Activated CD4-positive, alpha-beta memory T cell treated with anti-CD3 and anti-CD28 coated beads for 36 hours (primary cell): ENCODE measurements at regions not wholly inside any gene's neighbourhood (a gene's known extent, or its start where the extent isn't known, plus 50 kb on each side); places are given as distances from the start of the nearest gene placed in this dataset.

Experiments used
- CTCF ChIA-PET: fragments of 350-600 bp; sonication (Branson Sonifier 250); formaldehyde crosslinking; loops from one replicate; lab custom pipeline; 2021; ENCODE audit warnings: antibody characterized with exemption, inconsistent platforms; lab: Charles Lee
- POLR2A ChIA-PET: fragments of 350-600 bp; sonication (Branson Sonifier 250); formaldehyde crosslinking; loops from one replicate; lab custom pipeline; 2021; ENCODE audit warnings: antibody characterized with exemption; lab: Charles Lee
- DNase-seq: peaks from one replicate; pipeline ENCODE4 v3.0.0-alpha.2; 2020
- H3K27ac Mint-ChIP-seq: one replicate; pipeline ENCODE4 v1.8.0; 2021; ENCODE audit warnings: mixed read lengths
- H3K27me3 Mint-ChIP-seq: one replicate; pipeline ENCODE4 v1.8.0; 2021; ENCODE audit warnings: mixed read lengths
- H3K36me3 Mint-ChIP-seq: one replicate; pipeline ENCODE4 v1.8.0; 2021; ENCODE audit warnings: mixed read lengths
- H3K4me1 Mint-ChIP-seq: one replicate; pipeline ENCODE4 v1.8.0; 2021; ENCODE audit warnings: low read depth, mixed read lengths
- H3K4me3 Mint-ChIP-seq: one replicate; pipeline ENCODE4 v1.8.0; 2021; ENCODE audit warnings: mild to moderate bottlenecking, mixed read lengths
- H3K9me3 Mint-ChIP-seq: one replicate; pipeline ENCODE4 v1.8.0; 2021; ENCODE audit warnings: mixed read lengths
- intact Hi-C: fragments of 100-400 bp; cut with micrococcal nuclease; formaldehyde crosslinking; loops from one replicate; pipeline ENCODE4 v1.15.1; 2023

DNA sequence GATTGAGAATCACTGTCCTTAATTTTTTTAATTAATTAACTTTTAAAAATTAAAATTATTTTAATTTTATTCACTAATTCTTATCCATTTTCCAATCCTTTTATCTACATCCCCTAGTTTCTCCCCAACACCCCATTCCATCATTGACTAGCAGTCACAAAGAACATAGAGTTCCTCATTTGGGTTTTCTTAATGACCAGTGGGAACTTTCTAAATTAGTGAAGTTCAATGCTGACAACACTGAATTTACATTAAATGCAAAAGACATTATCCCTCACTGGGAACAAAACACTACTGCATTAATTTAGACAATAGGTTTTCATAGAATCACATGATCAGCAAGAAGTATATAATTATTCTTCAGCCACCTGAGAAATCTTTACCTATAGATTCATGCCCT, 80.6 kb upstream of the GLS start:
- DNase-seq = no peak
- ChIA-PET CTCF (no interaction called here), POLR2A (no interaction called here)
- H3K4me1 Mint-ChIP-seq = peaks cover under 1% of the 10 kb centered on the region
- intact Hi-C loops = loop anchor here (5.0 kb wide), 1 partner anchor 713 kb away; no protein-coding TSS in a partner anchor
- no peaks in the 10 kb centered on the region for H3K36me3 Mint-ChIP-seq
- no peaks in the 10 kb centered on the region for H3K9me3 Mint-ChIP-seq
- no peaks in the 10 kb centered on the region for H3K27me3 Mint-ChIP-seq
- no peak overlapping the region for H3K4me3 Mint-ChIP-seq
- H3K27ac Mint-ChIP-seq = no peak overlapping the region

DNA sequence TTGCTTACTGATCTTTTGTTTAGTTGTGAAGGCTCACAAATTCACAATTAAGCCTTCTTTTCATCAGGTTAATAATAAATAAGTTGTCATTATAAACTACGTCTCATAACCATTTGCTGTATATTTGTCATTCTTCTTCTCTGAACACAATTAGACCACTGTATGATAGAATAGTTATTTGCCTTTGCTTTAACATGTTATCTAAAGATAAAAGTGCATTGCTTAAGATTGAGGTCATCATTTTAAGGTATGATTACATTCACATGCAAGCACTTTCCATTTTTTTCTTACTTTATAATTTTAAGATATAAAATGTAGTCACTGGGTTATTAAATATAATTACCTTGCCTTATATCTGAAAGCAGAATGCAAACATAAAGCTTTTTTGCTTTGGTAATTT, 80.1 kb upstream of the GLS start:
- no peaks in the 10 kb centered on the region for H3K9me3 Mint-ChIP-seq
- H3K36me3 Mint-ChIP-seq = no peaks in the 10 kb centered on the region
- no peak overlapping the region for H3K4me3 Mint-ChIP-seq
- no peak for DNase-seq
- no peaks in the 10 kb centered on the region for H3K27me3 Mint-ChIP-seq
- H3K27ac Mint-ChIP-seq = no peak overlapping the region
- intact Hi-C loops = loop anchor here (5.0 kb wide), 1 partner anchor 713 kb away; no protein-coding TSS in a partner anchor
- POLR2A ChIA-PET = no interaction called here
- CTCF ChIA-PET = interaction anchor here (0.7 to 1.8 kb wide), 3 partner anchors 50 to 268 kb away, joined by 4 to 6 read pairs (median 5); no protein-coding TSS in a partner anchor
- H3K4me1 Mint-ChIP-seq = no peaks in the 10 kb centered on the region

- no peaks in the 10 kb centered on the region for H3K36me3 Mint-ChIP-seq
- DNase-seq = no peak
- intact Hi-C loops = loop anchor here (5.0 kb wide), 1 partner anchor 715 kb away; no protein-coding TSS in a partner anchor
- no peak overlapping the region for H3K27ac Mint-ChIP-seq
- ChIA-PET CTCF (interaction anchor here (1.0 to 1.8 kb wide), 4 partner anchors 21 to 167 kb away, joined by 4 to 8 read pairs (median 6); no protein-coding TSS in a partner anchor), POLR2A (no interaction called here)
- no peaks in the 10 kb centered on the region for H3K27me3 Mint-ChIP-seq
- no peaks in the 10 kb centered on the region for H3K4me1 Mint-ChIP-seq
- no peaks in the 10 kb centered on the region for H3K9me3 Mint-ChIP-seq
- no peak overlapping the region for H3K4me3 Mint-ChIP-seq
Observed at GRCh38 chr2:190802129-190802528, 78.5 kb upstream of the GLS start.

DNA sequence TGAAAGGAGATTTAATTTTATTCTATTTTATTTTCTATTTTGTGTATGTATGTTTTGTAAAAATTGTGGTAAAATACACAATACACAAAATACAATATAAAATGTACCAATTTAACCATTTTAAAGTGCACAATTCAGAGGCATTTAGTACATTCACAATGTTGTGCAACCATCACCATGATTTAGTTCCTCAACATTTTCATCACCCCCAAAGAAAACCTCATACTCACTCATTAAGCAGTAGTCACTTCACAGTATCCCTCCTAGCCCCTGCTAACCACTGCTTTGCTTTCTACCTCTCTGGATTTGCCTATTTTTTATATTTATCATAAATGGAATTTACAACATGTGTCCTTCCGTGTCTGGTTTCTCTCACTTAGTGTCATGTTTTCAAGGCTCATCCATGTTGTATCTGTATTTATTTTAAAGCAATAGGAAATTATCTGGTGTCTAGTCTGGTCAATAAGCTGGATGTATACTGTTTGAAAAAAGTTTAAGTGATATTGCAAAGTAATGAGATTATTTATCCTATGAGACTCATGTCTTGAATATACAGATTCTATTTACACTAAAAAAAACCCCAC, 77.9 kb upstream of the GLS start:
- no peak for DNase-seq
- Mint-ChIP-seq H3K27ac (no peak overlapping the region), H3K27me3 (no peaks in the 10 kb centered on the region), H3K4me3 (no peak overlapping the region), H3K36me3 (no peaks in the 10 kb centered on the region), H3K9me3 (no peaks in the 10 kb centered on the region), H3K4me1 (peaks cover 4% of the 10 kb centered on the region)
- intact Hi-C loops = loop anchor here (5.0 kb wide), 1 partner anchor 715 kb away; no protein-coding TSS in a partner anchor
- POLR2A ChIA-PET = no interaction called here
- CTCF ChIA-PET = interaction anchor here (1.0 to 1.6 kb wide), 2 partner anchors 22 to 83 kb away, joined by 4 to 8 read pairs; no protein-coding TSS in a partner anchor

DNA sequence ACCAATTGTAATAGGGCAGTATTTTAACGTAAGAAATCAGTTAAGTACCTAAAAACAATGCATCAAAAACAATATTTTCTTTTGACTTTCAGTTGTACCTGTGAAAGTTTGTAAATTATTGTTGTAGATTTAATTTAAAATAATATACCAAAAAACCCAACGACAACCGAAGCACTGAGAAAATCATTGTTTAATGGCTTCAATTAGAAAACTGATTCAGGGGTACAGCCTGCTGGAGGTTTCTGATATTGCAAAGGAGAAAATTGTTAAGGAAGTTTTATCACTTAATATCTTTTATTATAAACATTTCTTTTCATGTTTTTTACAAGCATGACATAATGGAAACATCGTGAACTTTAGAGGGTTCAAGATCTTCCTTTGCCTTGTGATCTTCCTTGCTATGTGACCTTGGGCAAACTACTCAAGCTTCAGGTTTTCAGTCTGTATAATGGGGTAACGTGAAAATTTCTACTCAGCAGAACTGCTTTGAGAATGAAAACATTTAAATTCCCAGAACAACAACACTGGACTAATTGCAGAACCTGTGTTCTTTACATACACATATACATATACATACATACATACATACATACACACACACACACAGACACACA, 76.3 kb upstream of the GLS start:
- no peaks in the 10 kb centered on the region for H3K27me3 Mint-ChIP-seq
- intact Hi-C loops = loop anchor here (1.0 to 5.0 kb wide), 3 partner anchors 23 to 717 kb away; no protein-coding TSS in a partner anchor
- no peak overlapping the region for H3K27ac Mint-ChIP-seq
- peaks cover 9% of the 10 kb centered on the region for H3K4me1 Mint-ChIP-seq
- no peak overlapping the region for H3K4me3 Mint-ChIP-seq
- POLR2A ChIA-PET = interaction anchor here (0.6 kb wide), 1 partner anchor 21 kb away, joined by 4 read pairs; no protein-coding TSS in a partner anchor
- no peaks in the 10 kb centered on the region for H3K36me3 Mint-ChIP-seq
- CTCF ChIA-PET = interaction anchor here (0.7 to 6.8 kb wide), 7 partner anchors 13 to 424 kb away, joined by 3 to 50 read pairs (median 4); no protein-coding TSS in a partner anchor
- no peak for DNase-seq
- H3K9me3 Mint-ChIP-seq = no peaks in the 10 kb centered on the region

- POLR2A ChIA-PET = no interaction called here
- CTCF ChIA-PET = interaction anchor here (0.7 to 6.8 kb wide), 5 partner anchors 16 to 422 kb away, joined by 3 to 50 read pairs (median 4); no protein-coding TSS in a partner anchor
- no peak for DNase-seq
- Mint-ChIP-seq H3K27ac (no peak overlapping the region), H3K9me3 (no peaks in the 10 kb centered on the region), H3K27me3 (no peaks in the 10 kb centered on the region), H3K36me3 (no peaks in the 10 kb centered on the region), H3K4me3 (no peak overlapping the region), H3K4me1 (peaks cover 17% of the 10 kb centered on the region)
- intact Hi-C loops = loop anchor here (2.0 to 5.0 kb wide), 3 partner anchors 168 to 623 kb away; a partner anchor contains a TSS
Observed at GRCh38 chr2:190805126-190805525, 75.5 kb upstream of the GLS start.

GRCh38 chr2:190805843-190806242, 74.8 kb upstream of the GLS start:
- Mint-ChIP-seq H3K27ac (no peak overlapping the region), H3K9me3 (no peaks in the 10 kb centered on the region), H3K4me1 (peaks cover 19% of the 10 kb centered on the region), H3K36me3 (no peaks in the 10 kb centered on the region), H3K4me3 (no peak overlapping the region), H3K27me3 (no peaks in the 10 kb centered on the region)
- CTCF ChIA-PET = interaction anchor here (0.6 to 6.8 kb wide), 4 partner anchors 17 to 423 kb away, joined by 3 to 50 read pairs (median 4); no protein-coding TSS in a partner anchor
- intact Hi-C loops = loop anchor here (2.0 to 5.0 kb wide), 3 partner anchors 169 to 624 kb away; a partner anchor contains a TSS
- no peak for DNase-seq
- POLR2A ChIA-PET = no interaction called here

DNA sequence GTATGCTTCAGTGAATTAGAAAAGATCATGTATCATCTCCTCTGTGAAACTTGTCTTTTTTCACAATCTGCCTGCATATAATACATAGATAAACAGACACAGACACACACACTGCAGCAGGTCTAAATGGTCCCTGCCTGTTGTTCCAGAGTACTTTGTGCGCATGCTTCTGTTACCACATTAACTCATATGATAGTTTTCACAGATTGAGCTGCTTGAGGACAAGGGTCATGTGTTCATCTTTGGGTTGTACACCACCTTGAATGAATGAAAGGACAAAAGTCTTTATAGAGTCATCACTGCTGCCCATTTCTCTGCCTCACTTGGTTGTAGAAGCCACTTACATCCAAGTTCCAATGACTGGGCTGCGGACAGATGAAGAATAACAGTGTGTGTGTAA, 72.7 kb upstream of the GLS start:
- H3K4me3 Mint-ChIP-seq = no peak overlapping the region
- H3K36me3 Mint-ChIP-seq = no peaks in the 10 kb centered on the region
- H3K27me3 Mint-ChIP-seq = no peaks in the 10 kb centered on the region
- H3K4me1 Mint-ChIP-seq = peaks cover 19% of the 10 kb centered on the region
- CTCF ChIA-PET = interaction anchor here (0.6 to 6.8 kb wide), 3 partner anchors 11 to 171 kb away, joined by 3 to 50 read pairs (median 3); no protein-coding TSS in a partner anchor
- no peak overlapping the region for H3K27ac Mint-ChIP-seq
- no peaks in the 10 kb centered on the region for H3K9me3 Mint-ChIP-seq
- POLR2A ChIA-PET = no interaction called here
- DNase-seq = no peak
- intact Hi-C loops = loop anchor here (5.0 kb wide), 2 partner anchors 171 to 626 kb away; a partner anchor contains a TSS

GRCh38 chr2:190809139-190809764, 71.4 kb upstream of the GLS start:
- no peaks in the 10 kb centered on the region for H3K27me3 Mint-ChIP-seq
- H3K4me3 Mint-ChIP-seq = no peak overlapping the region
- no peaks in the 10 kb centered on the region for H3K9me3 Mint-ChIP-seq
- ChIA-PET CTCF (interaction anchor here (0.9 to 6.8 kb wide), 3 partner anchors 27 to 42 kb away, joined by 3 to 50 read pairs (median 4); no protein-coding TSS in a partner anchor), POLR2A (interaction anchor here (0.8 to 1.4 kb wide), 2 partner anchors 16 to 72 kb away, joined by 3 to 5 read pairs; no protein-coding TSS in a partner anchor)
- no peaks in the 10 kb centered on the region for H3K36me3 Mint-ChIP-seq
- H3K27ac Mint-ChIP-seq = no peak overlapping the region
- DNase-seq = no peak
- peaks cover 19% of the 10 kb centered on the region for H3K4me1 Mint-ChIP-seq
- intact Hi-C loops = loop anchor here (5.0 kb wide), 2 partner anchors 172 to 627 kb away; a partner anchor contains a TSS

DNA sequence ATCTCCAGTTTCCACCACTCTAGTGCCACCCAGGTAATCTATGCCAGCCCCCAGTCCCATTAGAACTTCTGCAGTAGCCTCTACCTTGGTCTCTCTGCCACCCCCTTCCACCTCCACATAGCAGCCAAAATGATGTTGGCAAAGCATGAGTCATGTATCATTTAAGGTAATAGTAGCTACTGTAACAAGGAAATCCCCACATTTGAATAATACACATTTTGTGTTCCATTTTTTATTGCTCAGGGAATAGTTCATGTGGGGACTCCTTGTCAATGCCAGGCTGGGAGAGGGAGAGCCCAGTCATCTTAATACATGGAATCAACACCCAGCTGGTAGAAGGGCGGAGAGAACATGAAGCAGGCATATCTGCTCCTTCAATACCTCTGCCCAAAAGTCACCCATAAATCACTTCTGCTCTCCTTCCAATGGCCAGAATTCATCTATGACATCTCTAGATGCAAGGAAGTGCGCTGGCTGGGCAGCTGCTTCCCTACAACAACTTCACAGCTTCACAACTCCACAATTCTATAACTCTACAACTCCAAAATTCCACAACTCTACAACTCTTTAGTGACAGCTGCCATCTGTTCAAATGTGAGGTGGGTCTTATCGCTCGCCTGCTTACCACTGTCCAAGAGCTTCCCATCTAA, 70.6 kb upstream of the GLS start:
- Mint-ChIP-seq H3K27ac (no peak overlapping the region), H3K27me3 (no peaks in the 10 kb centered on the region), H3K36me3 (no peaks in the 10 kb centered on the region), H3K9me3 (no peaks in the 10 kb centered on the region), H3K4me3 (no peak overlapping the region), H3K4me1 (peaks cover 19% of the 10 kb centered on the region)
- peak; percentile 37 for DNase-seq
- CTCF ChIA-PET = interaction anchor here (1.3 to 6.8 kb wide), 2 partner anchors 28 to 41 kb away, joined by 4 to 50 read pairs; no protein-coding TSS in a partner anchor
- POLR2A ChIA-PET = interaction anchor here (0.8 to 1.4 kb wide), 2 partner anchors 17 to 72 kb away, joined by 3 to 5 read pairs; no protein-coding TSS in a partner anchor
- intact Hi-C loops = loop anchor here (1.0 to 5.0 kb wide), 3 partner anchors 34 to 628 kb away; a partner anchor contains a TSS

GRCh38 chr2:190810981-190811587, 69.5 kb upstream of the GLS start:
- Mint-ChIP-seq H3K4me1 (peaks cover 19% of the 10 kb centered on the region), H3K9me3 (no peaks in the 10 kb centered on the region), H3K36me3 (no peaks in the 10 kb centered on the region), H3K27ac (no peak overlapping the region), H3K4me3 (no peak overlapping the region), H3K27me3 (no peaks in the 10 kb centered on the region)
- ChIA-PET CTCF (interaction anchor here (1.2 kb wide), 1 partner anchor 10 kb away, joined by 3 read pairs; no protein-coding TSS in a partner anchor), POLR2A (no interaction called here)
- intact Hi-C loops = loop anchor here (1.0 kb wide), 1 partner anchor 33 kb away; no protein-coding TSS in a partner anchor
- no peak for DNase-seq
